ENCODE measurements at regions not wholly inside any gene's neighbourhood (a gene's known extent, or its start where the extent isn't known, plus 50 kb on each side); places are given as distances from the start of the nearest gene placed in this dataset.

GRCh38 chr10:111458256-111458655 is 381.4 kb downstream of the ADRA2A start:
- DNase-seq = no peak

- DNase-seq = no peak
Observed at GRCh38 chr10:111459967-111460366, 383.1 kb downstream of the ADRA2A start.

- no peak for DNase-seq
Observed at GRCh38 chr10:111472445-111472844, 395.6 kb downstream of the ADRA2A start.

- no peak for DNase-seq
Observed at GRCh38 chr10:111473361-111473760, 396.5 kb downstream of the ADRA2A start.

GRCh38 chr10:111474786-111475185 is 398.0 kb downstream of the ADRA2A start:
- no peak for DNase-seq

GRCh38 chr10:111475720-111476119 is 398.9 kb downstream of the ADRA2A start:
- DNase-seq = no peak

- no peak for DNase-seq
Observed at GRCh38 chr10:111478651-111479050, 401.8 kb downstream of the ADRA2A start.

- DNase-seq = no peak
Observed at GRCh38 chr10:111479966-111480365, 403.1 kb downstream of the ADRA2A start.

- DNase-seq = no peak
Observed at GRCh38 chr10:111481261-111481826, 404.5 kb downstream of the ADRA2A start.

GRCh38 chr10:111481866-111482265 is 405.0 kb downstream of the ADRA2A start:
- DNase-seq = no peak

- DNase-seq = no peak
Observed at GRCh38 chr10:111482621-111483216, 405.9 kb downstream of the ADRA2A start.

- no peak for DNase-seq
Observed at GRCh38 chr10:111485767-111486166, 408.9 kb downstream of the ADRA2A start.

GRCh38 chr10:111486346-111486745 is 409.5 kb downstream of the ADRA2A start:
- no peak for DNase-seq

- DNase-seq = no peak
Observed at GRCh38 chr10:111488668-111489067, 411.8 kb downstream of the ADRA2A start.

- DNase-seq = no peak
Observed at GRCh38 chr10:111491154-111491553, 414.3 kb downstream of the ADRA2A start.

- no peak for DNase-seq
Observed at GRCh38 chr10:111493024-111493625, 416.3 kb downstream of the ADRA2A start.

- DNase-seq = no peak
Observed at GRCh38 chr10:111498560-111498959, 421.7 kb downstream of the ADRA2A start.

GRCh38 chr10:111504376-111504775 is 427.5 kb downstream of the ADRA2A start:
- DNase-seq = no peak

GRCh38 chr10:111506266-111507034 is 429.6 kb downstream of the ADRA2A start:
- no peak for DNase-seq

GRCh38 chr10:111511751-111512150 is 434.9 kb downstream of the ADRA2A start:
- DNase-seq = no peak

- no peak for DNase-seq
Observed at GRCh38 chr10:111515264-111515663, 438.4 kb downstream of the ADRA2A start.

- DNase-seq = no peak
Observed at GRCh38 chr10:111515706-111516105, 438.9 kb downstream of the ADRA2A start.

GRCh38 chr10:111516144-111516543 is 439.3 kb downstream of the ADRA2A start:
- DNase-seq = no peak

- no peak for DNase-seq
Observed at GRCh38 chr10:111522141-111522540, 445.3 kb downstream of the ADRA2A start.
